Eye (tissue), 1 donor: ENCODE measurements at regions not wholly inside any gene's neighbourhood (a gene's known extent, or its start where the extent isn't known, plus 50 kb on each side); places are given as distances from the start of the nearest gene placed in this dataset.

ENCODE experiments used
- DNase-seq: peaks from one replicate; pipeline ENCODE4 v3.0.0-alpha.2; 2015

- no peak for DNase-seq
These were observed 61.0 kb upstream of the FAM47C start for GRCh38 chrX:36947214-36947613.

GRCh38 chrX:36950495-36951253, 57.5 kb upstream of the FAM47C start:
- DNase-seq, result no peak

- DNase-seq, result peak; percentile 52
These were observed 50.5 kb upstream of the FAM47C start for GRCh38 chrX:36957425-36958328.
